Psoas muscle (tissue), 7 donors: ENCODE measurements at regions not wholly inside any gene's neighbourhood (a gene's known extent, or its start where the extent isn't known, plus 50 kb on each side); places are given as distances from the start of the nearest gene placed in this dataset.

Source experiments
- ATAC-seq, 4 donors: fragments of 200-7000 bp; cut with Tn5 transposase; one replicate each; pipeline ENCODE4 v1.9.1; 2020; ENCODE audit warnings: moderate library complexity in 3 of 4, mild to moderate bottlenecking in 2 of 4
- DNase-seq, 2 donors: peaks; one replicate each; pipeline ENCODE4 v3.0.0-alpha.2; 2020
- H3K27ac ChIP-seq: fragments of 200-600 bp; one replicate; pipeline ENCODE4 v1.8.0; 2022
- H3K27me3 ChIP-seq, 3 donors: fragments of 200-600 bp in 1 of 3; one replicate each; pipeline versions ENCODE4 v1.6.1 to v1.8.0; 2013 to 2022; ENCODE audit warnings: low read length in 2 of 3, mild to moderate bottlenecking in 2 of 3, moderate library complexity in 1 of 3; ENCODE audit not compliant: insufficient read depth in 3 of 3
- H3K36me3 ChIP-seq, 2 donors: fragments of 200-600 bp in 1 of 2; one replicate each; pipeline versions ENCODE4 v1.6.1 to v1.8.0; 2013 to 2022; ENCODE audit warnings: low read depth in 1 of 2, mild to moderate bottlenecking in 1 of 2, moderate library complexity in 1 of 2; ENCODE audit not compliant: insufficient read depth in 1 of 2
- H3K4me1 ChIP-seq: fragments of 200-600 bp; one replicate; pipeline ENCODE4 v1.8.0; 2022
- H3K4me3 ChIP-seq: fragments of 200-600 bp; one replicate; pipeline ENCODE4 v1.8.0; 2022; ENCODE audit warnings: mild to moderate bottlenecking
- H3K9me3 ChIP-seq: fragments of 200-600 bp; one replicate; pipeline ENCODE4 v1.8.0; 2022
- CTCF ChIP-seq: fragments of 200-600 bp; IDR thresholded peaks from one replicate; pipeline ENCODE4 v1.8.0; 2022; ENCODE audit warnings: antibody characterized with exemption
- WGBS, 3 donors: extraction: QIAGEN DNeasy Blood & Tissue Kit; methylation state at CpG; one replicate each; pipeline versions ENCODE4 v1.1.6 to v1.1.7; 2013; 5-methylcytosine and 5-hydroxymethylcytosine counted together
- intact Hi-C, 2 donors: fragments of 100-400 bp; cut with DNase I; formaldehyde crosslinking; loops; one replicate each; pipeline versions ENCODE4 v1.11.0 to v1.14.2; 2022
- donor health status: healthy with polysubstance abuse.
- donor health status: DM: no; HTN: no; CAD: no; lungs with moderate emphysema.
- donor health status: Bipolar disorder and iron deficiency.
- donor health status: healthy.
- donor health status: DM: yes; HTN: yes; CAD: no.
- donor health status: DM: no; HTN: no; CAD: no.
- donor health status: DM: yes; HTN: yes; CAD: no.

- Histone ChIP-seq H3K4me3 (no peak overlapping the region), H3K36me3 (no peaks in the 10 kb centered on the region), H3K27me3 (no peaks in the 10 kb centered on the region), H3K4me1 (no peaks in the 10 kb centered on the region), H3K9me3 (no peaks in the 10 kb centered on the region), H3K27ac (no peak overlapping the region)
- DNase-seq (no peak), ATAC-seq (no peak)
- no peak for TF ChIP-seq CTCF
- intact Hi-C loops = no loop called here
- 78 to 85% (median 80%) methylated on average over 5 of the region's 5 CpGs for WGBS, 3 donors
These were observed 439.1 kb upstream of the NOX3 start for GRCh38 chr6:155894758-155895157.

DNA sequence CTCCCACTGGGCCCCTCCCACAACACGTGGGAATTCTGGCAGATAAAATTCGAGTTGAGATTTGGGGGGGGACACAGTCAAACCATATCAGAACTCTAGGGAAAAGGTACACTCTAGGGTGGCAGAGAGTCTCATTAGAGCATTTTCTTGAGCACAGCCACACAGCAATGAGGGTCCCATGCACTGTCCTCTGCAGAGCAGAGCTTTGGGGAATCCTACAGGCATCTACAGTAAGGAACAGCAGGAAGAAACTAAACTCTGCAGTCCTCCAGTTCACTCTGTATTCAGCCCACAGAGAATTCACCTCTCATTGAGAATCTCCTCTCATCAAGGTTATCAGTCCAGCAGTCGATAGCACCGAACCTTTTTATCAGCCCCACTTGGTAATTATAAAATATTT, 438.6 kb upstream of the NOX3 start:
- 69 to 75% (median 73%) methylated on average over 4 of the region's 4 CpGs for WGBS, 3 donors
- H3K9me3 ChIP-seq = no peaks in the 10 kb centered on the region
- TF ChIP-seq CTCF = no peak
- no peaks in the 10 kb centered on the region for H3K4me1 ChIP-seq
- no peak for ATAC-seq
- H3K4me3 ChIP-seq = no peak overlapping the region
- intact Hi-C loops = no loop called here
- H3K27ac ChIP-seq = no peak overlapping the region
- H3K36me3 ChIP-seq = no peaks in the 10 kb centered on the region
- no peak for DNase-seq
- H3K27me3 ChIP-seq = no peaks in the 10 kb centered on the region

DNA sequence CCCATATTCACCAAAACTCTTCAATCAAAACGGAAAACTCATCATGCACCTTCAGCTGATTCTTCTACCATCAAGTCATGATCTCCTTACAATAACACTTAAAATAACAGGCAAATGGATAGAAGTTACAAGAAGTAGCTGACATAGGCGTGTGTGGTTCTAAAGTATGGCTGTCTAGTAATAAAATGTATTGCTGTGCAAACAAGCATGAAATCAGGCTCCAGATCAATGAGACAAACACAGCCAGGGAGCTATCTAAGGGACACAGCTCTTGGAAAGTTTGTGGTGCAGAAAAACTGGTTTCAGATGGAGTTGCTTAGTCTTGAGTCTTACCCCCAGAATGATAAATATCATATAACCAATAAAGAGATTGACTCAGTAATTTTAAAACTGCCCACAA, 434.8 kb upstream of the NOX3 start:
- DNase-seq (no peak), ATAC-seq (no peak)
- WGBS, 3 donors = 46 to 66% (median 61%) methylated on average over 2 of the region's 2 CpGs
- Histone ChIP-seq H3K27ac (no peak overlapping the region), H3K4me1 (no peaks in the 10 kb centered on the region), H3K36me3 (no peaks in the 10 kb centered on the region), H3K27me3 (no peaks in the 10 kb centered on the region), H3K4me3 (no peak overlapping the region), H3K9me3 (no peaks in the 10 kb centered on the region)
- intact Hi-C loops = no loop called here
- no peak for TF ChIP-seq CTCF

DNA sequence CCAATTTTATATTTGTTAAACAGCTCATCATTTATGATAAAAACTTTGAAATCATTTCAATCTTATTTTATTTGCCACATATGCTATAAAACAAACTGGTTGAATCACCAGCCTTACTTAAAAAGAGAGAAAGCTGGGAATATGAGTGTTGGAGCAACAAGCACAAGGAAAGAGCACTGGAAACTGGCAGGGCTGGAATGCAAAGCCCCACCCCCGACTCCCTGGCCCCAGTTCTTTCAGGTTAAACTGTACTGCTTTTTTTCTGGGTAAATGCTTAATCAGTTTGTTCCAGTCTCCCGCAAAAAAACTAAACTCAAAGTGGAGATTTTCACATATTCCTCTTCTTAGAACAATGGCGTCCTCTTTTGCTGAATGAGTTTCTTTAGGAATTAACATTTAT, 433.8 kb upstream of the NOX3 start:
- DNase-seq = no peak
- H3K27ac ChIP-seq = no peak overlapping the region
- no peaks in the 10 kb centered on the region for H3K27me3 ChIP-seq
- H3K4me3 ChIP-seq = no peak overlapping the region
- ATAC-seq = no peak
- no peaks in the 10 kb centered on the region for H3K36me3 ChIP-seq
- intact Hi-C loops = no loop called here
- 33 to 58% (median 45%) methylated on average over 3 of the region's 3 CpGs for WGBS, 3 donors
- no peak for TF ChIP-seq CTCF
- no peaks in the 10 kb centered on the region for H3K4me1 ChIP-seq
- H3K9me3 ChIP-seq = no peaks in the 10 kb centered on the region

- no peaks in the 10 kb centered on the region for H3K27me3 ChIP-seq
- no peak overlapping the region for H3K4me3 ChIP-seq
- no peaks in the 10 kb centered on the region for H3K9me3 ChIP-seq
- intact Hi-C loops = no loop called here
- H3K27ac ChIP-seq = no peak overlapping the region
- H3K36me3 ChIP-seq = no peaks in the 10 kb centered on the region
- ATAC-seq = no peak
- TF ChIP-seq CTCF = no peak
- WGBS, 3 donors = 55 to 79% (median 59%) methylated on average over 4 of the region's 4 CpGs
- no peak for DNase-seq
- no peaks in the 10 kb centered on the region for H3K4me1 ChIP-seq
These were observed 431.8 kb upstream of the NOX3 start for GRCh38 chr6:155887421-155887820.
